GM21723 (cell line): ENCODE measurements at regions not wholly inside any gene's neighbourhood (a gene's known extent, or its start where the extent isn't known, plus 50 kb on each side); places are given as distances from the start of the nearest gene placed in this dataset.
A peak's percentile ranks its signal among the peaks of the same experiment; 100 is the strongest.
"Not testable (repeated sequence)": the region's sequence is repeated elsewhere in the genome, so short reads cannot be mapped to it uniquely, and the experiment has no call there.

Source experiments
- ATAC-seq: cut with Tn5 transposase; IDR thresholded peaks from one replicate; pipeline ENCODE4 v1.9.1; 2021; ENCODE audit warnings: mild to moderate bottlenecking, moderate library complexity; ENCODE audit not compliant: unreplicated experiment

- not testable (repeated sequence) for ATAC-seq
Observed at GRCh38 chr15:21357056-21357455, 83.2 kb downstream of the POTEB3 start.

- ATAC-seq: not testable (repeated sequence)
Observed at GRCh38 chr15:21355944-21356343, 84.4 kb downstream of the POTEB3 start.

GRCh38 chr15:21354597-21354996 is 85.7 kb downstream of the POTEB3 start:
- ATAC-seq: not testable (repeated sequence)

- not testable (repeated sequence) for ATAC-seq
Observed at GRCh38 chr15:21352670-21353318, 87.5 kb downstream of the POTEB3 start.

GRCh38 chr15:21344960-21345359 is 95.3 kb downstream of the POTEB3 start:
- not testable (repeated sequence) for ATAC-seq

- ATAC-seq: not testable (repeated sequence)
Observed at GRCh38 chr15:21344500-21344899, 95.8 kb downstream of the POTEB3 start.

GRCh38 chr15:21337028-21337427 is 103.3 kb downstream of the POTEB3 start:
- ATAC-seq: not testable (repeated sequence)

- ATAC-seq: not testable (repeated sequence)
Observed at GRCh38 chr15:21324720-21325460, 115.4 kb downstream of the POTEB3 start.

GRCh38 chr15:21284353-21284752 is 155.9 kb downstream of the POTEB3 start:
- peak; percentile 53 for ATAC-seq

- peak; percentile 97 for ATAC-seq
Observed at GRCh38 chr15:21283210-21283609, 157.1 kb downstream of the POTEB3 start.

- not testable (repeated sequence) for ATAC-seq
Observed at GRCh38 chr15:21280272-21280671, 160.0 kb downstream of the POTEB3 start.

- peak; percentile 74 for ATAC-seq
Observed at GRCh38 chr15:21272176-21272982, 167.9 kb downstream of the POTEB3 start.

GRCh38 chr15:21271566-21271965 is 168.7 kb downstream of the POTEB3 start:
- no peak for ATAC-seq

- no peak for ATAC-seq
Observed at GRCh38 chr15:21270474-21270873, 169.8 kb downstream of the POTEB3 start.

- not testable (repeated sequence) for ATAC-seq
Observed at GRCh38 chr15:21269673-21270072, 170.6 kb downstream of the POTEB3 start.

GRCh38 chr15:21269121-21269520 is 171.2 kb downstream of the POTEB3 start:
- no peak for ATAC-seq

GRCh38 chr15:21268436-21268940 is 171.8 kb downstream of the POTEB3 start:
- no peak for ATAC-seq

GRCh38 chr15:21267671-21268395 is 172.5 kb downstream of the POTEB3 start:
- no peak for ATAC-seq

- no peak for ATAC-seq
Observed at GRCh38 chr15:21267226-21267625, 173.1 kb downstream of the POTEB3 start.

GRCh38 chr15:21265628-21266027 is 174.7 kb downstream of the POTEB3 start:
- not testable (repeated sequence) for ATAC-seq
